ENCODE measurements at regions not wholly inside any gene's neighbourhood (a gene's known extent, or its start where the extent isn't known, plus 50 kb on each side); places are given as distances from the start of the nearest gene placed in this dataset.

DNA sequence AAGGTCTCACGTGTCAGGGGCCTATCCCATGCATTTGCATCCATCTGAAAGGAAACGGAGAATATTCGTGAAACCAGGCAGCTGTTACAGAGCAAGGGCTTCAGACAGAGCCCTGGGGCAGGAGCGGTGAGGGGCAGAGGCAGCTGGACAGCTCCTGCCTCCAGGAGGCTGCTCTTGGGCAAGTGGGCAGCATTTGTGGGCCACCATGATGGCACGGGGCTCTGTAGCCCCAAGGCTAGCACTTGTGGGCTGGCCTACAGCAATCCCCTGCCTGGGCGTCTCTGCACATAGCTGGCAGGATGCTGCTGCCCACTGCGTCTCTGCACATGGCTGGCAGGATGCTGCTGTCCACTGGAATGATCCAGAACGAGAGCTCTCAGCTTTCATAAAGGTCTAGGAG, 52.8 kb upstream of the PTMA start:
- no peak for TF ChIP-seq EZH2 (IDR thresholded peaks at IDR 0.05; ENCODE audit: insufficient read depth, low read length)
- TF ChIP-seq, protein P1, sequence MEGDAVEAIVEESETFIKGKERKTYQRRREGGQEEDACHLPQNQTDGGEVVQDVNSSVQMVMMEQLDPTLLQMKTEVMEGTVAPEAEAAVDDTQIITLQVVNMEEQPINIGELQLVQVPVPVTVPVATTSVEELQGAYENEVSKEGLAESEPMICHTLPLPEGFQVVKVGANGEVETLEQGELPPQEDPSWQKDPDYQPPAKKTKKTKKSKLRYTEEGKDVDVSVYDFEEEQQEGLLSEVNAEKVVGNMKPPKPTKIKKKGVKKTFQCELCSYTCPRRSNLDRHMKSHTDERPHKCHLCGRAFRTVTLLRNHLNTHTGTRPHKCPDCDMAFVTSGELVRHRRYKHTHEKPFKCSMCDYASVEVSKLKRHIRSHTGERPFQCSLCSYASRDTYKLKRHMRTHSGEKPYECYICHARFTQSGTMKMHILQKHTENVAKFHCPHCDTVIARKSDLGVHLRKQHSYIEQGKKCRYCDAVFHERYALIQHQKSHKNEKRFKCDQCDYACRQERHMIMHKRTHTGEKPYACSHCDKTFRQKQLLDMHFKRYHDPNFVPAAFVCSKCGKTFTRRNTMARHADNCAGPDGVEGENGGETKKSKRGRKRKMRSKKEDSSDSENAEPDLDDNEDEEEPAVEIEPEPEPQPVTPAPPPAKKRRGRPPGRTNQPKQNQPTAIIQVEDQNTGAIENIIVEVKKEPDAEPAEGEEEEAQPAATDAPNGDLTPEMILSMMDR (IDR thresholded peaks at IDR 0.05; ENCODE audit: insufficient read depth, low read depth, low read length): no peak

All from astrocyte (in vitro differentiated cells and primary cell).